ENCODE measurements at regions not wholly inside any gene's neighbourhood (a gene's known extent, or its start where the extent isn't known, plus 50 kb on each side); places are given as distances from the start of the nearest gene placed in this dataset.

DNA sequence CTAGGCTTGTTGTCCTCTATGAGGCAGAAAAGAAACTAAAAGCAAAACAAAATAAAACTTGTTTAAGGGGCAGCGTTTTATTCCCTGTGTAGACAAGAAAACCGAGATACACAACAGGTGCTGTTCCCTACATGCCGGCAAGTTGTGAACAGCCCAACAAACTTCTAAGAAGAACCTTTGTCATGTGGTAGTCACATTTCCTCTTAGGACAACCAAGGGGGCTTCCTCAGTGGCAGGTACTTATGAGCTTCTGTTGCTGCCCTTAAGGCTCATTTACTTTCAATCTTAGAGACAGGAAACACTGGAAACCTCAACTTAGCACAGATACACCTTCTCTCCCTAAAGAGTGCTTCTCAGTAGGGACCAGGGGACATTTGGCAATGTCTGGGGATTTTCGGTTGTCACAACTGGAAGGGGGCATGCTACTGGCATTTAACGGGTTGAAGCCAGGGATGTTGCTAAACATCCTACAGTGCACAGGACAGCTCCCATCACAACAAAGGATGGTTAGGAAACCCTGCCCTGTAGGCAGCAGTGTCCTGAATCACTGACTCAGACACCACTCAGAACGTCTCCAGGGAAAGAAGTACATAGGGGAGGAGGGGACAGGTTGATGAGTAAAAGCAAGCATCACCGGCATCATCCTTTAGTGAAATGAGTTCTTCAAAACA is 111.0 kb downstream of the ASB9 start:
- no peaks in the 10 kb centered on the region for H3K4me1 Mint-ChIP-seq (ENCODE audit: low read depth, unreplicated experiment)
- no peak for TF ChIP-seq CTCF (IDR thresholded peaks at IDR 0.05; ENCODE audit: partially characterized antibody, unreplicated experiment)
- DNase-seq: no peak
- H3K4me3 Mint-ChIP-seq (ENCODE audit: unreplicated experiment): no peak overlapping the region
- H3K27me3 Mint-ChIP-seq (ENCODE audit: unreplicated experiment): no peaks in the 10 kb centered on the region
- no peak overlapping the region for H3K27ac Mint-ChIP-seq (ENCODE audit: unreplicated experiment)
- no peaks in the 10 kb centered on the region for H3K36me3 Mint-ChIP-seq (ENCODE audit: unreplicated experiment)
- no peaks in the 10 kb centered on the region for H3K9me3 Mint-ChIP-seq (ENCODE audit: unreplicated experiment)

DNA sequence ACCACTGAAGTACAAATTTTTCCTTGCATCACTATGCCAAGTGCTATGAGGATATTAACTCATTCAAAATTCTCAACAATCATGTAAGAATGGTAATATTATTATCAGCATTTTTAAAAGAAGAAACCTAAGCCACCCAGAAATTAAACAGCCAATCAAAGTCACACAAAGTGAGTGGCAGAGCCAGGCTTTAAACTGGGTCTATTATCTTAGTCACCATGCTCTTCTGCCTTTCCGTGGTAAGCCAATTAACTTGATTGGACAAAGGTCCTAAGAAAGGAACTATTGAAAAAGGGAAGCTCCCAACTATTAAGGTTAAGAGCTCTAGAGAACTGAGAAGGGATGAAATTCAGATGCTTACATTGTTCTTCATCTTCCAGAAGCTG is 111.5 kb downstream of the ASB9 start:
- H3K36me3 Mint-ChIP-seq (ENCODE audit: unreplicated experiment): no peaks in the 10 kb centered on the region
- no peak for DNase-seq
- TF ChIP-seq CTCF (IDR thresholded peaks at IDR 0.05; ENCODE audit: partially characterized antibody, unreplicated experiment): no peak
- no peak overlapping the region for H3K27ac Mint-ChIP-seq (ENCODE audit: unreplicated experiment)
- no peaks in the 10 kb centered on the region for H3K27me3 Mint-ChIP-seq (ENCODE audit: unreplicated experiment)
- H3K9me3 Mint-ChIP-seq (ENCODE audit: unreplicated experiment): no peaks in the 10 kb centered on the region
- no peak overlapping the region for H3K4me3 Mint-ChIP-seq (ENCODE audit: unreplicated experiment)
- H3K4me1 Mint-ChIP-seq (ENCODE audit: low read depth, unreplicated experiment): no peaks in the 10 kb centered on the region

GRCh38 chrX:15157624-15158023 is 112.3 kb downstream of the ASB9 start:
- no peak for DNase-seq
- Mint-ChIP-seq H3K4me1 (ENCODE audit: low read depth, unreplicated experiment) (no peaks in the 10 kb centered on the region), H3K36me3 (ENCODE audit: unreplicated experiment) (no peaks in the 10 kb centered on the region), H3K27me3 (ENCODE audit: unreplicated experiment) (no peaks in the 10 kb centered on the region), H3K27ac (ENCODE audit: unreplicated experiment) (no peak overlapping the region), H3K4me3 (ENCODE audit: unreplicated experiment) (no peak overlapping the region), H3K9me3 (ENCODE audit: unreplicated experiment) (no peaks in the 10 kb centered on the region)
- TF ChIP-seq CTCF (IDR thresholded peaks at IDR 0.05; ENCODE audit: partially characterized antibody, unreplicated experiment): no peak

DNA sequence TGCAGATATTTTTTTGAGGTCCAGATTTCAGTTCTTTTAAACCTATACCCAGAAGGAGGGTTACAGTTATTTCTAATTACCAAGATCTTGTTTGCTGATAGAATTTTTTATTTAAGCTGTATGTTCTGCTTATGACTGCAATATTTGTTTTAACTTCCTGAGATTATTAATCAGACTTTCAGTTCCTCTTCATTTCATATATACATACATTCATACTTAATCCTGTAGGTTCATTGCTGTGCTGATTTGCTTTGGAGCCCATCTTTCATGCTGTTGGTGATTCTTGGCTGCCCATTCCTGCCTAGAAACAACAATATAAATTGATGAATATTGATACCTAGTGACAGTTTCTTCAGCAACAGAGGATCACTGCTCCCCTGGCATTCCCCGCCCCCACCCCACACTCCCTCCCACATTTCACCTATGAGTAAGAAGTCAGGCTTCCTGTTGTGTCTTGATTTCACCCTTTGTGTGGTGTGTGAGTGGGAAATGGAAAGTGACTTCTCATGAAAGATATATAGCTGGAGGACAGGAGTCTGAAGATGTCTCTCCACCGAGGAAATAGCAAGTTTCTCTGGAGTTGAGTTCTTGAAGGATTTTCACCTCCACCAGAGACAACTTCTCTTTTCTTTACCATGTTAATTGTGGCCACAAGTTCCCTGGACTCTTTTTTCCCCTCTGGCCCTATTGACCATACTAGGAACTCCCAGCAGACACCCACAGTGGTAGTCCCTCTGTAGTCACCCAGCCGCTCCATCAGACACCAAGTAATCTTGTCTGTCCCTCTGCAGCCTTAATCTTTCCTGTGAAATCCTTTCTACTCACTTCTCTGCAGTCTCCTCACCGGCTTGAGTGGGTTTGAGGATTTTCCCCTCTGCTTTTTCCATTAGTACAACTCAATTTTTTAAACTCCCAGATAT is 118.4 kb downstream of the ASB9 start:
- Mint-ChIP-seq H3K27ac (ENCODE audit: unreplicated experiment) (no peak overlapping the region), H3K27me3 (ENCODE audit: unreplicated experiment) (no peaks in the 10 kb centered on the region), H3K4me1 (ENCODE audit: low read depth, unreplicated experiment) (no peaks in the 10 kb centered on the region), H3K9me3 (ENCODE audit: unreplicated experiment) (peaks cover 3% of the 10 kb centered on the region), H3K4me3 (ENCODE audit: unreplicated experiment) (no peak overlapping the region), H3K36me3 (ENCODE audit: unreplicated experiment) (no peaks in the 10 kb centered on the region)
- no peak for DNase-seq
- no peak for TF ChIP-seq CTCF (IDR thresholded peaks at IDR 0.05; ENCODE audit: partially characterized antibody, unreplicated experiment)

DNA sequence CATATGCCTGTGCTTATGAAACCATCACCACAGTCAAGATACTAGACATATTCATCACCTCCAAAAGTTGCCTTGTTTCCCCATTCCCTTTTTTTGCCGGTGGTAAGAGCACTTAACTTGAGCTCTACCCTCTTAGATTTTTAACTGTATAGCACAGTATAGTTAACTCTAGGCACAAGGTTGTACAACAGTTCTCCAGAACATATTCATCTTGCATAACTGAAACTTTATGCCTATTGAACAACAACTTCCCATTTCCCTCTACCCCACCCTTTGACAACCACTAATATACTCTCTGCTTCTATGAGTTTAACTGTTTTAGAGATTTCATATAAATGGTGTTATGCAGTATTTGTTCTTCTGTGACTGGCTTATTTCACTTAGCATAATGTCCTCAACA is 119.3 kb downstream of the ASB9 start:
- Mint-ChIP-seq H3K4me3 (ENCODE audit: unreplicated experiment) (no peak overlapping the region), H3K27me3 (ENCODE audit: unreplicated experiment) (no peaks in the 10 kb centered on the region), H3K27ac (ENCODE audit: unreplicated experiment) (no peak overlapping the region), H3K4me1 (ENCODE audit: low read depth, unreplicated experiment) (no peaks in the 10 kb centered on the region), H3K36me3 (ENCODE audit: unreplicated experiment) (no peaks in the 10 kb centered on the region), H3K9me3 (ENCODE audit: unreplicated experiment) (peaks cover 3% of the 10 kb centered on the region)
- no peak for DNase-seq
- no peak for TF ChIP-seq CTCF (IDR thresholded peaks at IDR 0.05; ENCODE audit: partially characterized antibody, unreplicated experiment)
